ENCODE measurements at regions not wholly inside any gene's neighbourhood (a gene's known extent, or its start where the extent isn't known, plus 50 kb on each side); places are given as distances from the start of the nearest gene placed in this dataset.

DNA sequence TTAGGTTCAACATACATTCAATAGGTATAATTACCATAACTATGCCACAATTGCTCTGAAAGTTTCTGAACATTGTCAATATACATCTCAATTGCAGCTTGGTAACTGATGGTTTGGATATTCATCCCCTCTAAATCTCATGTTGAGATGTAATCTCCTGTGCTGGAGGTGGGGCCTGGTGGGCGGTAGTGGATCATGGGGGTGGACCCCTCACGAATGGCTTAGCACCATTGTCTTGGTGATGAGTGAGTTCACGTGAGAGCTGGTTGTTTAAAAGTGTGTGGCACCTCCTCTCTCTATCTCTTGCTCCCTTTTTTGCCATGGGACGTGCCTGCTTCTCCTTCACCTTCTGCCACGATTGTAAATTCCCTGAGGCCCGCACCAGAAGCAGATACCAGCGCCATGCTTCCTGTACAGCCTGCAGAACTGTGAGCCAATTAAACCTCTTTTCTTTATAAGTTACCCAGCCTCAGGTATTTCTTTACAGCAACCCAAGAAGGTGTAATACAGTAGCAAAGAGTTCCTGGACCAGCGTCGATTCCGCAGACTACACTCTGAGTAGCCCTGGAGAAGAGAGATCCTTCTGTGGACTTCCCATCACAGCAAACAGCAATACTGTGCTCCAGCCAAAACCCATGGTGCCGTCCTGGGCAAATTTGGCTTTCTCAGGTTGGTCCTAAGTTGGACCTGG lies 83.8 kb upstream of the GRB10 start:
- no peak overlapping the region for H3K4me2 ChIP-seq (ENCODE audit: low read depth, low read length, poor library complexity, severe bottlenecking)
- H3K79me2 ChIP-seq (ENCODE audit: insufficient read depth, low read length) = no peaks in the 10 kb centered on the region
- no peaks in the 10 kb centered on the region for H3K4me1 ChIP-seq (ENCODE audit: insufficient read depth, low read length, poor library complexity, severe bottlenecking)
- no peaks in the 10 kb centered on the region for H3K9me2 ChIP-seq (replicated peaks; ENCODE audit: low read depth, low read length)
- no peak overlapping the region for H3K9ac ChIP-seq (ENCODE audit: low read depth, low read length, poor library complexity, severe bottlenecking)
- no peaks in the 10 kb centered on the region for H3K9me3 ChIP-seq (ENCODE audit: insufficient read depth, low read depth, low read length)
- H3K27me3 ChIP-seq (ENCODE audit: insufficient read depth, low read length, poor library complexity, severe bottlenecking) = no peaks in the 10 kb centered on the region
- no peak overlapping the region for H3K4me3 ChIP-seq (ENCODE audit: low read length, poor library complexity, severe bottlenecking)
- no peaks in the 10 kb centered on the region for H3F3A ChIP-seq (ENCODE audit: low read depth)
- H4K20me1 ChIP-seq (ENCODE audit: insufficient read depth, low read length, poor library complexity, severe bottlenecking) = no peaks in the 10 kb centered on the region
- H3K36me3 ChIP-seq (ENCODE audit: insufficient read depth, low read length) = no peaks in the 10 kb centered on the region
- TF ChIP-seq CTCF (conservative IDR thresholded peaks at IDR 0.05; ENCODE audit: low read length) (no peak), EZH2phosphoT487 (IDR thresholded peaks at IDR 0.05; ENCODE audit: borderline replicate concordance) (no peak)
- no peak overlapping the region for H2AFZ ChIP-seq (ENCODE audit: low read length)

DNA sequence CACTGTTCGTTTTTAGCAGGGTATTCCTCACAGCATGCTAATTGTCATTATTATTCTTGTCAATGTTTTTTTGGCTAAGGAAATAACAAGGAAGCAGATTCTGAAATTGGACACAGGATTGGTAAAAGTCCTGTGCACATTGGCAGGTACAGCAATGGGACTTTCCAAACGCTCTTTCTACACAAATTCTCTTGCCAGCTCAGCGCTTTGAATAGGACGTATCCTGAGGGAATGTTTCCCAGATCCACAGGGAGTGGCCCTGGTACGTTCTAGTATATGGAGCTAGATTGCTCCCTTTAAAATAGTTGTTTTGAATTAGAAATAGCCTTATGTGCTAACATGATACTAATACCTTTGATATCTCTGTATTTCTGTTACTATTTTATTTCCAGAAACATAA lies 82.8 kb upstream of the GRB10 start:
- Histone ChIP-seq H3K4me2 (ENCODE audit: low read depth, low read length, poor library complexity, severe bottlenecking) (no peak overlapping the region), H3K9me2 (replicated peaks; ENCODE audit: low read depth, low read length) (no peaks in the 10 kb centered on the region), H3K79me2 (ENCODE audit: insufficient read depth, low read length) (no peaks in the 10 kb centered on the region), H4K20me1 (ENCODE audit: insufficient read depth, low read length, poor library complexity, severe bottlenecking) (no peaks in the 10 kb centered on the region), H3K4me3 (ENCODE audit: low read length, poor library complexity, severe bottlenecking) (no peak overlapping the region), H3F3A (ENCODE audit: low read depth) (no peaks in the 10 kb centered on the region), H2AFZ (ENCODE audit: low read length) (no peak overlapping the region), H3K9ac (ENCODE audit: low read depth, low read length, poor library complexity, severe bottlenecking) (no peak overlapping the region), H3K27me3 (ENCODE audit: insufficient read depth, low read length, poor library complexity, severe bottlenecking) (no peaks in the 10 kb centered on the region), H3K36me3 (ENCODE audit: insufficient read depth, low read length) (no peaks in the 10 kb centered on the region), H3K4me1 (ENCODE audit: insufficient read depth, low read length, poor library complexity, severe bottlenecking) (no peaks in the 10 kb centered on the region), H3K9me3 (ENCODE audit: insufficient read depth, low read depth, low read length) (no peaks in the 10 kb centered on the region)
- TF ChIP-seq CTCF (conservative IDR thresholded peaks at IDR 0.05; ENCODE audit: low read length) (no peak), EZH2phosphoT487 (IDR thresholded peaks at IDR 0.05; ENCODE audit: borderline replicate concordance) (no peak)

DNA sequence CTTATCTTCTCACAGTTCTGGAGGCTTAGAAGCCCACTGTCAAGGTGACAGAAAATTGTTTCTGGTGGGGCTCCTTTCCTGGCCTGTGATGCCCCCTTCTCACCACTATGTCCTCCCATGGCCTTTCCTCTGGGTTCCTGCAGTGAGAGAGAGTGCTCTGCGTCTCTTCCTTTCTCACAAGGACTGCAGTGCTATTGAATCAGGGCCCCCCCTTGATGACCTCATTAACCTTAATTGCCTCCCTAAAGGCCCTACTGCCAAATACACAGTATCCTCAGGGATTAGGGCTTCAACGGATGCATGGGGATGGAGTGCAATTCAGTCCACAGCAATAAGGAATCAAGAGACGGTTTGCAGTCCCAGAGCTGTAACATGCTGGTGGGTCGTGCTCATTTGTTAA lies 82.0 kb upstream of the GRB10 start:
- H3K9me3 ChIP-seq (ENCODE audit: insufficient read depth, low read depth, low read length) = no peaks in the 10 kb centered on the region
- TF ChIP-seq EZH2phosphoT487 (IDR thresholded peaks at IDR 0.05; ENCODE audit: borderline replicate concordance) (no peak), CTCF (conservative IDR thresholded peaks at IDR 0.05; ENCODE audit: low read length) (no peak)
- H3K9me2 ChIP-seq (replicated peaks; ENCODE audit: low read depth, low read length) = no peaks in the 10 kb centered on the region
- H2AFZ ChIP-seq (ENCODE audit: low read length) = no peak overlapping the region
- no peaks in the 10 kb centered on the region for H3K79me2 ChIP-seq (ENCODE audit: insufficient read depth, low read length)
- H3K9ac ChIP-seq (ENCODE audit: low read depth, low read length, poor library complexity, severe bottlenecking) = no peak overlapping the region
- no peaks in the 10 kb centered on the region for H3K27me3 ChIP-seq (ENCODE audit: insufficient read depth, low read length, poor library complexity, severe bottlenecking)
- H4K20me1 ChIP-seq (ENCODE audit: insufficient read depth, low read length, poor library complexity, severe bottlenecking) = no peaks in the 10 kb centered on the region
- no peak overlapping the region for H3K4me3 ChIP-seq (ENCODE audit: low read length, poor library complexity, severe bottlenecking)
- H3F3A ChIP-seq (ENCODE audit: low read depth) = no peaks in the 10 kb centered on the region
- H3K4me1 ChIP-seq (ENCODE audit: insufficient read depth, low read length, poor library complexity, severe bottlenecking) = no peaks in the 10 kb centered on the region
- H3K4me2 ChIP-seq (ENCODE audit: low read depth, low read length, poor library complexity, severe bottlenecking) = no peak overlapping the region
- H3K36me3 ChIP-seq (ENCODE audit: insufficient read depth, low read length) = no peaks in the 10 kb centered on the region

Data from Loucy (cell line).